M059J (cell line): ENCODE measurements at regions not wholly inside any gene's neighbourhood (a gene's known extent, or its start where the extent isn't known, plus 50 kb on each side); places are given as distances from the start of the nearest gene placed in this dataset.
"Not testable (repeated sequence)": the region's sequence is repeated elsewhere in the genome, so short reads cannot be mapped to it uniquely, and the experiment has no call there.

Experiments used
- DNase-seq: peaks from one replicate; pipeline ENCODE4 v3.0.0-alpha.2; 2012; ENCODE audit warnings: low read depth

DNA sequence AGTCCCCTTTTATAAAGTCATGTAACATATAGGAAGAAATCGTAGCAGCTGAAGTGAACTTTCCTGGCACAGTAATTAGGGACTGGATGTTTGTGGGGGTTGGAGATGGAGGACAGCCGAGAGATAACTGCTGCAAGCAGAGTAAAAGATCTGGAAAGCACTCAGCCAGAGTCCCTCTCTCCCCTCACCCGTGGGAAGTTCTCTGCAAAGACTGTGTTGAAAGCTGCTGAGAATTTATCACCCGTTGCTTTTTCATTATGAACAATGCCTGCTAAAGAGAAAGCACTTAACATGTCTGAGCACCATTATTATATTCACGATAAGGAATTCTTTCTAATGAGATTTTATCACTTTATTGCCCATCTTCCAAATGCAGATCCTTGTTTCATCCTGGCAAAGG lies 248.8 kb downstream of the SHOX2 start:
- DNase-seq: no peak

DNA sequence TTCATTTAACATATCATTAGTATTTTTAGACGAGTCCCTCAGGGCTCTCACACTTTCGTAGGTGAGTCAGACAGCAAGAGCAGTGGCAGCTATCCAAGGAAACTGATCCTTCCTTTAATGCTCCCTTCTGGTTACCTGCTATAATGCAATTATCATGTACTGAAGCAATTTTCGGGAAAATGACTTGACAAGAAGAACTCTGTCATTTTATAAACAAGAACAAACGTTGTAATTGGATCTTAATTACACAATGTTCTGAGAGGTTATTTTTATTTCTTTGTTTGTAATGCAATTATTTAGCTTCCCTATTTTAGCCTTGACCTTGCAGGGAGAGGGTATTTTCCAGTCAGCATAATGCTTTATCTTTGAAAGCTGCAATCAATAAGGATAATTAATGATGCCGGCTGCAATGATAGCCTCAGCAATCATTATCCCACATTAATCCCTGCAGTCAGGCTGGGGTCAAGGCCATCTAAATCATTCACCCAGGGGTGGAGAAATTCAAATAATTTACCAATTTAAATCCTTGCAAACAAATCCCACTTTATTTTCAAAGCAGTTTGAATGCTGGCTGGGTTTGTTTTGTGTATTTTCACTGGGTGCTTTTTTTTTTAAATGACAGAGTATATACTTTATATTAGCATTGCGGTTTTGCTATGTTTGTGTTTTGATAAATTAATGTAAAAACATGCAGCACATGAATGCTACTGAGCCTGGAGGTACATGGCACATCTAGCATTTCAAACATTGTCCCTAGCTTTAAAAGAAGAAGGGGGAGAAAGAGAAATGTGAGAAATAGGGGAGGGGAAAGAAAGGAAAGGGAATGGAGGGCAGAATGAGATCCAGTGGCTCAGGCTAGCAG lies 249.9 kb downstream of the SHOX2 start:
- DNase-seq: peak; percentile 86

DNA sequence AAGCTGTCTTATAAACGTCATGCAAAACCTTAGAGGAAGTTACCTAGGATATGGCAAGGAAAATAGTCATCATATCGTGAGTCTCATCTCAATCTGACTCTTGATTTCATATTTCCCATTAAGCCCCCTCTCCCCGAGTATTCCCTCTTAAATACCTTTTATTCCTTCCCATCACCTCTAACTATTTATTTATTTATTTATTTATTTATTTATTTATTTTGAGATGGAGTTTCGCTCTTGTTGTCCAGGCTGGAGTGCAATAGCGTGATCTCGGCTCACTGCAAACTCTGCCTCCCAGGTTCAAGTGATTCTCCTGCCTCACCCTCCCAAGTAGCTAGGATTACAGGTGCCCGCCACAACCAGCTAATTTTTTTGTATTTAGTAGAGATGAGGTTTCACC lies 260.4 kb downstream of the SHOX2 start:
- not testable (repeated sequence) for DNase-seq

DNA sequence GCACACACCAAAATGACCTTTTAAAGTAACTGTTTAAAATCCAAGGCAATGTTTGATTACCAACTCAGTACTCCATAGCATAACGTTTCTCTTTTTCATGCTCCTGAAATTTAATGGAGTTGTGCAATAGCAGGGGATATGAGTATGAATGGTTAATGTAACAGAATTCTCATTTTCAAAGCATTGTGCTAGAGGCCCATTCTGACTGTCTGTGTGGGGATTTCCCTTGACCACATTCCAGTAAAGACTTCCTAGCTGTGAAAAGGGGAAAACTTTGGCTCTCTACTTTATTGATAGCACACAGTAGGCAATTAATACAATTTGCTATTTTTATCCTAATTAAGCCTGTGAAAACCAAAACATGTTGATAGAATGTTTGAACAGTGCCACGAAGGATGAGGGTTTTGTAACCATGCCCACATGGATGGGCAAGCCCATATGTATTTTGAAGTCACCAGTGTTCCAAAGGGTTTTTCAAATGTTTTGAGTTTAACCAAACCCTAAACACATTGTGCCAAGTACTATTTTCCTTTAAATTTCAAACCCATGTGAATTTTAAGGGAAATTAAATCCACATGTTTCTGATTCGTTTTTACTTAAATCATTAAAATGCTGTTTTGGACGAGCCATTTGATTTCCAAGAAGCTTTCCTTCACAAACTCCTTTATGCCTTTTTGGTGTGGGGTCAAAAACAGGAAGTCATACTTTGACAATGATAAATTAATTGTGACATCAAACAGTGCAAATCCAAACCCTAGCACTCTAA lies 261.2 kb downstream of the SHOX2 start:
- DNase-seq: peak; percentile 22

DNA sequence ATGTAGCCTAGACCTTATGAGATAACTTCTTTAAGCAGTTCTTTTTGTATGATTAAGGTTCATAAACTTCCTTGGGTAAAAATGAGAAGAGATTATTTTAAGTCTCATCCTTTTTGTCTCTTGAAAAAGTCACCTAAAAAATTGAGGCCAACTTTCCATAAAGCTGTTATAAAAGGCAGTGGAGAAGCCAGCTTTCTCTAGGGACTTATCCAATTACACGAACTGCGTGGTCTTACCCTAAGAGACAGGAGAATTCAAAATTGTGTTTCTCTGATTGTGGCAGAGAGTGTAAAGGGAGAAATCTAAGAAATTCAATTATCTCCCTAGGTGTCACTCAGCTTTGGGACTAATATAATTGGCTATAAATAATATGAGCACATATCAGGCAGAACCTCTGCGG lies 262.0 kb downstream of the SHOX2 start:
- DNase-seq: no peak

DNA sequence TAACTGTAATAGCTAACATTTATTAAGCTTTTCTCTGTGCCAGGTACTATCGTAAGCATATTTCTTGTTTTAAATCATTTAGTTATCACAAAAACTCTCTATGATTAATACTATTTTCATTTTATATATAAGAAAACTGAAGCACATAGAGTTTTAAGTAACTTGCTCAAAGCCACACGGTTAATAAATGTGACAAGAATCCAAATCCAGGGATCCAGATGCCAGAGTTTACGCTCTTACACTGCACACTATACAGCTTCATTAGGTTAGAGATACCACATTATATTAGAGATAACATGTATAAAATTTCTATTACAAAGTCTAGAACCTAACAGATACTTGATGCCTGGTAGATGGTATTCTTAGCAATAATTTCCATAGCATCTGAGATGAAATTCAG lies 265.2 kb downstream of the SHOX2 start:
- no peak for DNase-seq

DNA sequence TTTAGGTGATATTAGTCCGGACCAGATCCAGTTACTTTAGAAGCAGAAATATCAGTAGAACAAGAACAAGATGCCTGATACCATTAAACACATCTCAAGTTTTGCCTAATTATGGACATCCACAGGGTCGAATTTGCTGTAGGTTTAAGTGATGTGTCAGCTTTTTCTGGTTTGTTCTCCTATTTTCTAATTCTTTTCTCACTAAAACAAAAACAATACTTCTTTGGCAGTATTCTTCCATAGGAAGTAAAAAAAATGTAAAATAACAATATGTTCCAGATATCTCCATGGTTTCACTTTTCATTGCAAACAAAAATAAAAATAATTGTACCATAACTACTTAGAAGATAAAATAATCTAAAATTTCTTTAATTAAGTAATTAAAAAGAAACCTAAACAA lies 265.7 kb downstream of the SHOX2 start:
- no peak for DNase-seq

DNA sequence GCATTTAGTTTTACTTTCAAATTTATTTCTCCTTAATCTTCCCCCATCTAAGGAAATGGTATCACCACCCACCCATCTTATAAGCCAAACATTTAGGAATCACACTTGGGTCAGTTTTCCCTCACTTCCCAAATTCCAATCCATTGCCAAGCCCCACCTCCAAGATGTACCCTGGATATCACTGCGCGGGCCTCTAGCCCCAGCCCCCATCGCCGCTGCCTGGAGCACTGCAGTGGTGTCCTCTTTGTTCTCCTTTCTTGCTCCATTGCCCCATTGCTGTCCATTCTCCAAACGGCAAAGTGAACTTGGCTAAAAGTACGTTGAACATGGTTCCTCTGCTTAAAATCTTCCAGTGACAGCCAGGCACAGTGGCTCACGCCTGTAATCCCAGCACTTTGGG lies 267.8 kb downstream of the SHOX2 start:
- no peak for DNase-seq

DNA sequence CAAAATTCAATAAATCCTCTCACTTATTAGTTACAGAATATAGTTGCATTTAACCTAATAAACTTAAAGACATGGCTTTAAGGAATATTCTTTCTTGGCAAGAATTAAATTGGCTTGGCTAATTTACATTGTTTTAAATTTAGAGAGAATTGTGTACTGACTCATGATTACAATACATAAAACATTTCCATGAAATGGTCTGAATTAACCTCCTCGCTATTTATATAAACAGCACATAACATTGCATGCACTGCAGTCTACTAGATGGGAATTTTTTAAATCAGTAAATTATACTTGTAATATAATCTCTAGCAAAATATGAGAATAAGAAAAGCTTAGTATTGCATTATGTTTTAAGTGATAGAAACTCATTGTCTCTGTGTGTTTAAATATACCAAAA lies 268.9 kb downstream of the SHOX2 start:
- DNase-seq: no peak

DNA sequence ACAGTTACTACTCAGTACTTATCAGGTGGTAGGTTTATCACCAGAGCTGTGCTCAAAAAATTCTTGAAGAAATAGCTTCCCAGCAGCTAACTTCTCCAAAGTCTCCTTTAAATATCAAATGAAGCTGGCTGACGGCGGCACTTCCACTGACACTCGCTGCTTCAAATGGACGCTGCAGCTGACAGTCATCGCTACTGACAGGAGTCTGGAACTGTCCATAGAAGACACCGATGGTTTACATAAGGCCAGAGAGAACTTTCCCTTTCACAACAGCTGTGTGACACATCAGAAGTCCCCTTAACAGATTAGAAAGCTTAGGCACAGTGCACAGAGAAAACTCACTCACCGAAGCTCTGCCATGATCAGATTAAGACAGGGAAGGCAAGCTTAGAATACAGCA lies 270.2 kb downstream of the SHOX2 start:
- no peak for DNase-seq

DNA sequence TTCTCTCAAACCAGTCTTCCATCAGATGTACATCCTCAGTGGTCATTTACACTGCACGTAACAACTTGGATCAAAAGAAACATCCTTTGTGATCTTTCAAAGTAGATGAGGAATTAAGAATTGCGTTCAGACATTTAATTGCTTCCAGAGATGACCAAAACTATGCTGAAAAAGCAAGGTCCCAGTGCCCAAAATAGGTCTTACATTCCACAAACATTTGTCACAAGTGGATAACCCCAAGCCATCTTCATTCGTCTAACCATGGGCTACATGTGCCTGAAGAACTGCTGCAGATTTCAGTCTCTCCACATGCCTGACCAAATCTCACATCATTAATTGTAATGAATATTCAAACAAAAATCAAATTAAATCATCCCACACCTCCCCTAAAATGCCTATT lies 273.6 kb downstream of the SHOX2 start:
- DNase-seq: peak; percentile 85

DNA sequence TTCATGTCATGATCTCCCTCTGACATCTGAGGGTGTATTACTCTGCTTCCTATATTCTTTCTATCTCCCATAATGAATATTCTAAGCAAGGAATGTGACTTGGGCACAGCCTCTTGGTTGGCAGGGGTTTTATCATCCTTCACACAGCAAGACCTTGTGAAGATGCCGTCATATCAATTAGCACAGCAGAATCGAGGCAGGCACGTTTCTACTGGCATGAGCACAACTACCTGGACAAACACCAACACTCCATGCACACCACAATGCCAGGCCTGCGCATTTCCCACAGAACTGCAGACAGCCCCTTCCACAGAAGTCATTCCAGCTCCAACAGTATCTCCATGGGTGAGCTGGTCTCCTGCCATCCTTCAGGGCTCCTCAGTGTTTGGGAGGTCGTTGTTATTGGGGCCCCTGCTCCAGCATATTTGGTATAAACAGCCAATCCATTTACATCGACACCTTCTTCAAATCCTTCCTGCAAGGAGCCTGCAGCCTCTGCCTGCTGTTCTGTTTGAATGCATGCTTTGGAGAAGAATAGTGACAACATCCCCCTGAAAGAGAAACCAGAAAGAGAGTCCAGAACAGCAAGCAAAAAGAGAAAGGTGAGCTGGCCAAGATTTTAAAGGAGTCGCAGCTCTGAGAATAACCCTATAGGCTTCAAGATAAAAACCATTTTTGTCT lies 275.5 kb downstream of the SHOX2 start:
- no peak for DNase-seq

DNA sequence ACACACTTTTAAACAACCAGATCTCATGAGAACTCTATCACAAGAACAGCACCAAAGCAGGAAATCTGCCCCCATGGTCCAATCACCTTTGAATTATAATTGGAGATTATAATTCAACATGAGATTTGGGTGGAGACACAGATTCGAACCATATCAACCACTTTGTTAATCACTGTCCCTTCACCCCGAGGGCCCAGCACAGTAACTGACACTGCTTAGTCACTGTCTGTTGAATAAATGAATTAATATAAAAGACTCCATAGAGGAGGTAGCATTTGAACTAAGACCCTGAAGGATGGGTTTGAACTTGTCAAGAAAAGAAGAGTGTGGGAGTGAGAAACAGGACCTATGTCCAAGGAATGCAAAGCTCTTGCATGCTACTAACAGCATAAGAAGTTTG lies 276.4 kb downstream of the SHOX2 start:
- no peak for DNase-seq

DNA sequence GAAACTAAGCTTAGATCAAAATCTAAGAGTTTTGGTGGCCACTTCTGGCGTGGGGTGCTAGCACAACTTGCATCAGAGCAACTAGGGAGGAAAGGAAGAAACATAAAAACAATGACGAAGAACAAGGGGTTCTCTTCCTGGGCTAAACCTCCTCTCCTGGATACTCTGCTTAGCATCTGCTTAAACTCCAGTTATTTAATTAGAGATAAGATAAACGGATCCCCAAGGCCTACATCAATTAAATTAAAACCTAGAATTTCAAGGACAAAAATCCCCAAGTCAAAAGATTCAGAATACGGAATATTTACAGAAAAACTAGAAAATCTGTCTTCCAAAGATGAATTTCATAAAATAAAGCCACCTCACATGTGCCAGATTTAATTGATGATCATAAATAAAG lies 281.9 kb downstream of the SHOX2 start:
- DNase-seq: no peak

DNA sequence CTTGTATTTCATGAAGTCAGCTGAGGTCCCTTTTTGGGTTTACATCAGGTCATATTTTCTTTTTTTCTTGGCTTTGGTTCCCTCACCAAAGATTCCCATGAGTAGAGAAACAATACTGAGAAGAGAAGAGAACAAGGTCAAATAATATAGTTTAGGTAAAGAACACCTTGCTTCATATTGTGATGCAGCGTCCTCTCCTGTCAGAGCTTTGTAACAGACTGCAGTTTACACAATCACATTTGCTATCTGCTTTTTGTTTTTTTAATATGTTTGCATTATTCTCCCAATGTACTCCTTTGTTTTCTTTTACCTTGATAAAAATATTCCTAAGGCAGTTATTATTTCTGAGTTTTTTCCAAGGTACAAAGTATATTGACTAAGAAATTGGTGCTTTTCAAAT lies 283.2 kb downstream of the SHOX2 start:
- no peak for DNase-seq

DNA sequence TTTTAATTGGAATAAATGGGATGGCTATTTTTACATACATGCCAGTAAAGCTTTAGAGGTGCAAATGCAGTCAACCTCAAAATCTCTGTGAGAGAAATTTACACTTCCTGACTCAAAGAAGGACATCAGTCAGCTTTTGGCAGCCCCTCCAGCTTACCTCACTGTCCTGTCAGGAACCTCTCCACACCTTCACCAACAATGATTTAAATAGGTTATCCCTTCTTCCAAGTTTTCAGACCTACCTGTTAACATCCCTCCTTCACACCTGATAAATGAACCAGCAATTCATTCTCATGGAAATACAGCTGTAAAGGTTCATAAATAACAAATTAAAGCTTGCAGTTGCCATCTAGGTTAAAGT lies 286.1 kb downstream of the SHOX2 start:
- DNase-seq: no peak

DNA sequence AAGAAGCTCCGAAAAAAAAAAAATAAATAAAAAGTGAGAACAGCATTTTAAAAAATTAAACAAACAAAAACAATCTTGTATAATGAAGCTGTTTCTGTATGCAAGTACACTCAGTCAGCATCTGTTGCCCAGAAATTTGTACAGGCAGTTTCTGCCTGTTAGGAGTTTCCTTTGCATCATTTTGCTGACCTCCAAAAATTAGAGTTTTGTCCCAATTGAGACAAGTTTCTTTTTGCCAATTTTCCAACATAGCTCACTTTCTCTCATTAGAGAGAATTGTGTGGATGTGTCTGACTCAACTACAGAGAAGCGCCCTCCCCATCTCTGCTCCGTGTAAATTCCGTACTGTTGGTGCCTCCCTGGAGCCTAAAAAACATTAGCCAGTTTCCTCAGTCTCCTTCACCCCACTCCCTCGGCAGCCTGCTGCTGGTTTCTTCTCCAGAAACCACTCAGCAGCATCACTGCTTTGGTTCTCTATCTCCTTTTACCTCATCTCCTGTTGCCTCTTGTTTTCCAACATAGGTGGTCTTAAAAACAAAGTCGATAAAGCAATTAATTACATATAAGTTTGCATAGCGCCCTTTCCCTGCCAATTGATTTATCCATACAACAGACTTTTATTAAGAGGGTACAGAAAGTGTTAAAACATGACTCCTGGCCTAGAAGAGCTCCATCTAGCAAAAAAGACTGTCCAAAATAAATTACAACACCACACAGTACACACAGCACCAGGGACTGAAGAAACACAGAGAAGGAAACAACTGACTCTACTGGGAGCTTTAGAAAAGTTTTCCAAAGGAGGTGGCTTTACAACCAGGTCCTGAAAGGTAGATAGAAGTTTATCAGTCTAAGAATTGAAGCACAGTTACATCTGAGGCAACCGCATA lies 286.7 kb downstream of the SHOX2 start:
- DNase-seq: no peak

DNA sequence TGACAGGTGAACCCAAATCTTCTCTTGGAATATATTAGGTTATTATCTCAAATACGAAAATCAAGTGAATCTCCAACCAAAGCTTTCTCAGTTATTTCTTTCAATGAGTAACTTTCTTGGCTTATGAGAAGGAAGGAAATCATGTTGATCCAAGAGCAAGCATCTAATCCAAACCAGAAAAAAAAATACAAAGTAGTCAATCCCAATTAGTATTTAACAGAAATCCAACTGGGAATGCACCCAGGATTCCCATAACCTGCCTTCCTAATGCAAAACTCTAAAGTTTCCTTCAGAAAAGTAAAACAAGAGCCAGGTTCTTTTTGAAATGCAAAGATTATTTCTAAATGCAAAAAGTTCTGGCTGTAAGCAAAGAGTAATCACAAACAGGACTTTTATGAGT lies 289.3 kb downstream of the SHOX2 start:
- no peak for DNase-seq

DNA sequence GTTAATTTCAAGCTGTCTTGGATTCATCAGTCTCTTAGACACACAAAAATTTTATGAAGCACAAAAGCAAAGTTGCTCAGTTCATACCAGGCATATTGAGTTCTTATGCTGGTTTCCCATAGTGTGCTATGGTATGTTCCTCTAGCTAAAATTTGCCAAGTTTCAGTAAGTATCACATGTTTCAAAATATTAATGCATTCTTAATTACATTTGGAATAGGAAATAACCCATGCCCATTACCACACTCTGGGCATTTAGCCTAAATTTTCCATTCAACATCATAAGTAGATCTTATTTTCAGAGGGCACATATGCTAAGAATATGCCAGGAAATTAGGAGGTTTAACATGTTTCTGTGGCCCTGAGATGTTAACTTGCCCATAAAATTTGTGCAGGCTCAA lies 289.9 kb downstream of the SHOX2 start:
- no peak for DNase-seq

DNA sequence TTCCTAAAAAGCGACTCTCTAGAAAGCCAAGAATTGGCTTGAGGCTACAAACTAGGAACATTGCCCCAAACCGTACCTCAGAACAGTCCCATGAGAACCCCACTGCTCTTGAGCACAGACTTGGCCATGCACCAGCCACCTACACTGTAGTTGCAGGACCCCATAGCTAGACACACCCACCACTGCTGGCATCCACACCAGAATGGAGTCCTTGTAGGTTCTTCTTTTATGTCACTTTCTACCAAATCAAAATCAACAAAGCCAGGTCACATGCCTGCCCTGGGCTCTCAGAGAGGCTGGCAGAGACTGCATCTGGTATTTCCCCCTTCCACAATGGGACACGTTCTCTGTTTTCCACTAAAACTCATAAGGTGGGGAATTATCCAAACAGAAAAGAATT lies 290.5 kb downstream of the SHOX2 start:
- DNase-seq: no peak

DNA sequence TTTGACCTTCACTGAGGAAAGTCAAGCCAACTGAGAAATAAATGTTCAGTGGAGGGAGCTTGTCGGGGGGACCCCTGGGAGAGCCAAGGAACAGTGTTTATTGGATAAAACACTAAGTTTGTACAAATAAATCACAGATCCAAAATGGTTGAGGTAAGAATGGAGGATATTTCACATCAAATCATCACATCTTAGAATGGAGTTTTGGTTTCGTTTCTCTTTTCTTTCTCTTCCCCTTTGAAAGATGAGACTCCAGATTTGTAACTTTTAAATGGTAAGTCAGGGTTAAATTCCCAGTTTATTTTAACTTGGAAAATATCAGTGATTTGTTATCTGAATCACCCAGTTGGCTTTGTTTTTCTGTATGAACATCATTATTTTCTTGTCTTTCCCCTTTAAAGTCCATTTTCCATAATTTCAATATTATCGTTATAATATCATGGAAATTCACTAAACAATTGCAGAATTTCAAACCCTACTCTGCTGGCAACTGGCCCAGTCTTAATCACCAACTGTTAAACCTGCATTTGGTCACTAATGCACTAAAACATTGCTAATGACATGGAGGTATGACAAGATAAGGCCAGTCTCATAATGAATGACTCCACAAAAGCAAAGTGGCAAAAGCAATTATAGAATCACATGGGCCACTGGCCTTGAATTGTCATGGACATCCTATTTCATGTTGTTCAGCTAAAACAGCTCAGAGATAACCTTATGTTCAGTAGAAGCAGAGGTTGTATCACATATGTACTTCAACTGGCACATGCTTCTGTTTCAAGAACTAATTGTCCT lies 295.1 kb downstream of the SHOX2 start:
- peak; percentile 24 for DNase-seq
